ENCODE measurements at regions not wholly inside any gene's neighbourhood (a gene's known extent, or its start where the extent isn't known, plus 50 kb on each side); places are given as distances from the start of the nearest gene placed in this dataset.
A peak's percentile ranks its signal among the peaks of the same experiment; 100 is the strongest.
"Not testable (repeated sequence)": the region's sequence is repeated elsewhere in the genome, so short reads cannot be mapped to it uniquely, and the experiment has no call there.

DNA sequence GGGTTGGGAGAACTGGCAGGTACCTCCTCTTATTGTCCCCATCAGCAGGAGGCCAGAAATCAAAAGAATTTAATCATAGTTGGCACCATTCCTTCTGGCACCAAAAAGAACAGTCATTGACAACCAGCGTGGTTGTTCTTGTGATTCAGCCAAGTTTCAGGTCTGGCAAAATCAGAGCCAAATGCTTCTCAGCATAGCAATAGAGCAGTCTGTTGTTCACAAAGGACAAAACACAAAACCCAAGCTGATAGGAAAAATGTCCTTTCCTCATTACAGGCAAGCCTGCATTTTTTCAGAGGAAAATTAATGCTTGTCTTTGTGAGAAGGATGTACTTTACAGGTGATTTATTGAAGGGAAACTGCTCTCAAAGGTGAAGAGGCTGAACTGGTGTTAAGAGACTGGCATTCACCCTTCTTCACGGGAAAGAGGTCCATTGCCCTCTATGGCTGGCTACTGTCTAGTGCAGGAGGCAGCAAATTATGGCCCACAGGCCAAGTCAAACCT is 241.8 kb upstream of the ARHGAP42 start:
- DNase-seq, result no peak
- peaks cover 4% of the 10 kb centered on the region for H3K9me3 Mint-ChIP-seq
- H3K4me1 Mint-ChIP-seq, result no peaks in the 10 kb centered on the region
- no peaks in the 10 kb centered on the region for H3K36me3 Mint-ChIP-seq (ENCODE audit: low read depth)
- TF ChIP-seq, protein P1, sequence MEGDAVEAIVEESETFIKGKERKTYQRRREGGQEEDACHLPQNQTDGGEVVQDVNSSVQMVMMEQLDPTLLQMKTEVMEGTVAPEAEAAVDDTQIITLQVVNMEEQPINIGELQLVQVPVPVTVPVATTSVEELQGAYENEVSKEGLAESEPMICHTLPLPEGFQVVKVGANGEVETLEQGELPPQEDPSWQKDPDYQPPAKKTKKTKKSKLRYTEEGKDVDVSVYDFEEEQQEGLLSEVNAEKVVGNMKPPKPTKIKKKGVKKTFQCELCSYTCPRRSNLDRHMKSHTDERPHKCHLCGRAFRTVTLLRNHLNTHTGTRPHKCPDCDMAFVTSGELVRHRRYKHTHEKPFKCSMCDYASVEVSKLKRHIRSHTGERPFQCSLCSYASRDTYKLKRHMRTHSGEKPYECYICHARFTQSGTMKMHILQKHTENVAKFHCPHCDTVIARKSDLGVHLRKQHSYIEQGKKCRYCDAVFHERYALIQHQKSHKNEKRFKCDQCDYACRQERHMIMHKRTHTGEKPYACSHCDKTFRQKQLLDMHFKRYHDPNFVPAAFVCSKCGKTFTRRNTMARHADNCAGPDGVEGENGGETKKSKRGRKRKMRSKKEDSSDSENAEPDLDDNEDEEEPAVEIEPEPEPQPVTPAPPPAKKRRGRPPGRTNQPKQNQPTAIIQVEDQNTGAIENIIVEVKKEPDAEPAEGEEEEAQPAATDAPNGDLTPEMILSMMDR (IDR thresholded peaks at IDR 0.05), result no peak
- H3K4me3 Mint-ChIP-seq, result no peak overlapping the region
- H3K27ac Mint-ChIP-seq, result no peak overlapping the region
- no peaks in the 10 kb centered on the region for H3K27me3 Mint-ChIP-seq (ENCODE audit: low read depth, poor library complexity)

DNA sequence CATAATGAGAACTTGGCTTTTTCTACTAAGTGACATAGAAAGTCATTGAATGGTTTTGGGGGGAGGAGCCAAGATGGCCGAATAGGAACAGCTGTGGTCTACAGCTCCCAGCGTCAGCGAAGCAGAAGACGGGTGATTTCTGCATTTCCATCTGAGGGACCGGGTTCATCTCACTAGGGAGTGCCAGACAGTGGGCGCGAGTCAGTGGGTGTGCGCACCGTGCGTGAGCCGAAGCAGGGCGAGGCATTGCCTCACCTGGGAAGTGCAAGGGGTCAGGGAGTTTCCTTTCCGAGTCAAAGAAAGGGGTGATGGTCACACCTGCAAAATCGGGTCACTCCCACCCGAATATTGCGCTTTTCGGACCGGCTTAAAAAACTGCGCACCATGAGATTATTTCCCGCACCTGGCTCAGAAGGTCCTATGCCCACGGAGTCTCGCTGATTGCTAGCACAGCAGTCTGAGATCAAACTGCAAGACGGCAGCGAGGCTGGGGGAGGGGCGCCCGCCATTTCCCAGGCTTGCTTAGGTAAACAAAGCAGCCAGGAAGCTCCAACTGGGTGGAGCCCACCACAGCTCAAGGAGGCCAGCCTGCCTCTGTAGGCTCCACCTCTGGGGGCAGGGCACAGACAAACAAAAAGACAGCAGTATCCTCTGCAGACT is 235.2 kb upstream of the ARHGAP42 start:
- not testable (repeated sequence) for H3K36me3 Mint-ChIP-seq (ENCODE audit: low read depth); H3K4me1 Mint-ChIP-seq; H3K27me3 Mint-ChIP-seq (ENCODE audit: low read depth, poor library complexity); DNase-seq; H3K27ac Mint-ChIP-seq
- peak overlapping the region; percentile 31 for H3K4me3 Mint-ChIP-seq
- H3K9me3 Mint-ChIP-seq, result peaks cover 10% of the 10 kb centered on the region

DNA sequence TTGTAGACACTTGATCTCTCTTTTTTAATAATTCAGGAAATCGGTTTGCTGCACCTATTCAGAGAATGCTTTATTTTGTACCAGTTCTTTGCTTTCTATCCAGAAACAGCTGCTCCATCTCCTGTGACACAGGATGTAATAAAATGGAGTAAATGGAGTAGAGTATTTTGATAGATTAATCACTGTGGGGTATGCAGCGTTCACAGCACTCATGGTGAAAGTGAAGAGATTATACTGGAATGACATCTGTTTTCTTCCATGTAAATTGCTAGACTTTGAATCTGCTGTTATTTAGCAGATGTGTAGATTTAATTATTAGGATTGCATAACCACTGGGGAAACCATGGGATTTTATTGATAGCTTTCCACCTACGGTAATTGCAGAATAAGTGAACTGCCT is 227.3 kb upstream of the ARHGAP42 start:
- no peaks in the 10 kb centered on the region for H3K27me3 Mint-ChIP-seq (ENCODE audit: low read depth, poor library complexity)
- TF ChIP-seq, protein P1 (IDR thresholded peaks at IDR 0.05), result no peak
- H3K27ac Mint-ChIP-seq, result no peak overlapping the region
- no peaks in the 10 kb centered on the region for H3K36me3 Mint-ChIP-seq (ENCODE audit: low read depth)
- H3K4me1 Mint-ChIP-seq, result no peaks in the 10 kb centered on the region
- H3K9me3 Mint-ChIP-seq, result peaks cover 5% of the 10 kb centered on the region
- H3K4me3 Mint-ChIP-seq, result no peak overlapping the region
- DNase-seq, result no peak

DNA sequence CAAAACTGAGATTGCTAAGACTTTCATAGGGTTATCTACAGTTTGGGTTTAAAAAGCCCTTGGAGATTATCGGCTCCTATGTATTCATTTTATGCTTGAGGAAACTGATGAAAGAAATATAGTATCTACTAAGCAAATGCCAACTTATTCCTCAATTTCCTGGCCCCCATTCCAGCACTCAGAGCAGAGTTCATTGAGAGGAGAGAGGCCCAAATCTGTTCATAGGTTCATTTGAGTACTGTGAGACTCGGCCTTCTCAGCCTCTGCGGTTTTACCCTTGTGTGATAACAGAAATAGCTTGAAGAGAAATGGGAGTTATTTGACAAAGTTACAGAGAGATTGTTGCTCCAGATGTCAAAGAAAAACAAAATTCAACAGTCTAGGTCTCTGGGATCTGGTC is 226.7 kb upstream of the ARHGAP42 start:
- no peak overlapping the region for H3K27ac Mint-ChIP-seq
- peaks cover 5% of the 10 kb centered on the region for H3K9me3 Mint-ChIP-seq
- H3K27me3 Mint-ChIP-seq (ENCODE audit: low read depth, poor library complexity), result no peaks in the 10 kb centered on the region
- H3K4me1 Mint-ChIP-seq, result no peaks in the 10 kb centered on the region
- H3K36me3 Mint-ChIP-seq (ENCODE audit: low read depth), result no peaks in the 10 kb centered on the region
- no peak overlapping the region for H3K4me3 Mint-ChIP-seq
- no peak for DNase-seq
- TF ChIP-seq, protein P1 (IDR thresholded peaks at IDR 0.05), result no peak

DNA sequence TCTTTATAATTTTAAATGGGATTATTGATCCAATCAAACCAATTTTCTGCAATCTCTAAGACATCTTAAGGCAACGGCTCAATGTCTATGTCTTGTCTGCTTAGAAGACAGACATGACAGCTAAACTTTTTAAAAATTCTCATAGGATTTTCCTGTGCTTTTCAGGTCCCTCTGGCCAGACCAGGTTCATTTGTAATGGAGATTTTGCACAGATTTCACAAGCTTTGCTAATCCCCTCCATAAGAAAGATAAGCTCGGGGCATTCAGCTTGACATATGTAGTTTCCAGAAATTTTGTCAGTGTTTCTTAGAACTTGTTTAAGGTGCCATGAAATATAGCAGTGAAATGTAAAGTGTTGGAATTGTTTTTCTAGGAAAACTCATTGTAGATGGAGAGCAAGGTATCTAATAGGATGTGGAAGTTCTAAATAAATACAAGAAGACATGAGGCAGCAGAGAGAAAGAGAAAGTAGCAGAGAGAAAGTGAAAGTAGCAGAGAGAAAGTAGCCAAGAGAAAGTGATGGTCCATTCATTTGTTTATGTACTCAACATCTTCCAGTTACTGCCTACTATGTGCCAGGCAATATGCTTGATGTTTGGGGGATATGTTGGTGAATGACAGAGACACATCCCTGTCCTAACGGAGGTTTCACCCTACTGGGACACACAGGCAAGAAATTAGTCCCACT is 219.1 kb upstream of the ARHGAP42 start:
- peaks cover 16% of the 10 kb centered on the region for H3K9me3 Mint-ChIP-seq
- no peak overlapping the region for H3K27ac Mint-ChIP-seq
- TF ChIP-seq, protein P1 (IDR thresholded peaks at IDR 0.05), result no peak
- H3K4me1 Mint-ChIP-seq, result peaks cover 6% of the 10 kb centered on the region
- no peak for DNase-seq
- peaks cover 3% of the 10 kb centered on the region for H3K27me3 Mint-ChIP-seq (ENCODE audit: low read depth, poor library complexity)
- H3K4me3 Mint-ChIP-seq, result no peak overlapping the region
- peaks cover 6% of the 10 kb centered on the region for H3K36me3 Mint-ChIP-seq (ENCODE audit: low read depth)

DNA sequence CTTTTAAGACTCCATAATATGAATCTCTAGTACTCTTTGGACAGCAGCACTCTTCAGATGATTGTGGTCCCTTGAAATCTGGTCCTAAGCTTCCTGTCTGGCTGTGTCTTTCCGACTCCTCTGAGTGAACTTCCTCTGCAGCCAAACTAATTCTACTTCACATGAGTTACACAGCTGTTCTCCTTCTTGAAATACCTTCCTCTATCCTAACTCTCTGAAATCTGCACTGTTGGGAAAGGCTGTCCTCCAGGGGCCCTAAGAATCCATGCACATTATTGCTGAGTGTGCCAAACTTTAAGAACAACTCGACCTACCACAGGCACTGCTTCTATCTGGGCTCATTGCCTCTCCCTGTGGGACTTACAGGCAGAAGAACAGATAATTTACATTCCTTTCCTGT is 217.3 kb upstream of the ARHGAP42 start:
- TF ChIP-seq, protein P1 (IDR thresholded peaks at IDR 0.05), result no peak
- no peak overlapping the region for H3K4me3 Mint-ChIP-seq
- peaks cover 16% of the 10 kb centered on the region for H3K9me3 Mint-ChIP-seq
- peaks cover 6% of the 10 kb centered on the region for H3K36me3 Mint-ChIP-seq (ENCODE audit: low read depth)
- H3K27ac Mint-ChIP-seq, result no peak overlapping the region
- peaks cover 6% of the 10 kb centered on the region for H3K4me1 Mint-ChIP-seq
- DNase-seq, result no peak
- H3K27me3 Mint-ChIP-seq (ENCODE audit: low read depth, poor library complexity), result peaks cover 3% of the 10 kb centered on the region
